Thyroid gland (tissue), 4 donors: ENCODE measurements at regions not wholly inside any gene's neighbourhood (a gene's known extent, or its start where the extent isn't known, plus 50 kb on each side); places are given as distances from the start of the nearest gene placed in this dataset.

Experiments
- DNase-seq, 2 donors: peaks; one replicate each; pipeline ENCODE4 v3.0.0-alpha.2; 2019
- H3K27ac ChIP-seq, 3 donors: fragments of 200-600 bp; sonication (generic); 1 replicate in 2 of 3; 2 replicates in 1 of 3; pipeline ENCODE4 v1.5.1; 2016 to 2019; ENCODE audit warnings: mild to moderate bottlenecking in 1 of 3, moderate library complexity in 1 of 3
- H3K27me3 ChIP-seq: fragments of 200-600 bp; sonication (generic); one replicate; pipeline ENCODE4 v1.5.1; 2019
- H3K36me3 ChIP-seq, 2 donors: fragments of 200-600 bp; sonication (generic); one replicate each; pipeline ENCODE4 v1.5.1; 2016 to 2019
- H3K4me1 ChIP-seq, 2 donors: fragments of 200-600 bp; sonication (generic); one replicate each; pipeline ENCODE4 v1.5.1; 2017 to 2019
- H3K4me3 ChIP-seq, 3 donors: fragments of 200-600 bp; sonication (generic); replicated peaks in 1 of 3; 1 replicate in 2 of 3; 2 replicates in 1 of 3; pipeline ENCODE4 v1.5.1; 2016; ENCODE audit warnings: mild to moderate bottlenecking in 1 of 3
- H3K9me3 ChIP-seq: fragments of 200-600 bp; sonication (generic); one replicate; pipeline ENCODE4 v1.5.1; 2017
- POLR2A ChIP-seq, 2 donors: fragments of 450-650 bp; IDR thresholded peaks; one replicate each; pipeline ENCODE4 v1.6.1; 2017; ENCODE audit warnings: antibody characterized with exemption in 2 of 2, mild to moderate bottlenecking in 2 of 2, moderate library complexity in 1 of 2
- WGBS, 2 donors: methylation state at CpG; one replicate each; pipeline ENCODE4 v1.1.5; 2017; 5-methylcytosine and 5-hydroxymethylcytosine counted together
- intact Hi-C: fragments of 100-400 bp; cut with DNase I; formaldehyde crosslinking; loops from one replicate; pipeline ENCODE4 v1.15.1; 2023
- TF ChIP-seq, protein P1 (sequence below), 6 experiments: fragments of 200-600 bp in 3 of 6; fragments of 450-650 bp in 3 of 6; sonication (generic) in 3 of 6; IDR thresholded peaks; one replicate each; pipeline ENCODE4 v1.5.1; 2016 to 2019; ENCODE audit warnings: antibody characterized with exemption in 6 of 6, mild to moderate bottlenecking in 2 of 6, inconsistent platforms in 1 of 6, moderate library complexity in 1 of 6

DNA sequence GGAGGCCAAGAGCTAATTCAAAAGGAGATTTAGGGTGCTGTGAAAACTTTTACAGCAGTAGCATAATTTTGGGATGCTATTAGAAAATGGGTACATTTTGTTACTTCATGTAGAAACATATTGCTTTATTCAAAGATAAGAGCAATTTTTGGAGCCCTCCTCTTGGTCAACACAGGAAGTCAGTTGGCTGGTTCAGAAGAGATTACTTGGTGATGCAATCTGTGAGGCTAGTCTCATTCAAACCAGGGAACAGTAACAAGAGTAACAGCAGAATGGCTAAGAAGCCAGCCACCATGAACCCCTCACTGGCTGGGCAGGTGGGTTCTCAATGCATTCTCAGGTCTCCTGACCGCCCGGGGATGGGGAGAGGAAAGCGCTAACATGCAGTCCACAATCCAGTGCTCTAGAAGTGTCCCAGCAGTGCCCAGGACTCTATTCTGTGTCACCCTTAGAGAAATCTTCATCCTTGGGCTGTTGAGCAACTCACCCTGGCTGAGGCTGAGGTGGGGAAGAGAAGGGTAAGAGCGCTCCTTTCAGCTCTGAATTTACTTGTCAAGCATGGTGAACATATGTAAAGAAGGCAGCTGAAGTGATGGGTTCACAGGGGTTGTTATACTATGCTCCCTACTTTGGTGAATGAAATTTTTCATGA is 262.2 kb upstream of the UBASH3B start:
- no peak for DNase-seq
- TF ChIP-seq POLR2A (IDR thresholded peaks at IDR 0.05) = no peak
- TF ChIP-seq, protein P1, sequence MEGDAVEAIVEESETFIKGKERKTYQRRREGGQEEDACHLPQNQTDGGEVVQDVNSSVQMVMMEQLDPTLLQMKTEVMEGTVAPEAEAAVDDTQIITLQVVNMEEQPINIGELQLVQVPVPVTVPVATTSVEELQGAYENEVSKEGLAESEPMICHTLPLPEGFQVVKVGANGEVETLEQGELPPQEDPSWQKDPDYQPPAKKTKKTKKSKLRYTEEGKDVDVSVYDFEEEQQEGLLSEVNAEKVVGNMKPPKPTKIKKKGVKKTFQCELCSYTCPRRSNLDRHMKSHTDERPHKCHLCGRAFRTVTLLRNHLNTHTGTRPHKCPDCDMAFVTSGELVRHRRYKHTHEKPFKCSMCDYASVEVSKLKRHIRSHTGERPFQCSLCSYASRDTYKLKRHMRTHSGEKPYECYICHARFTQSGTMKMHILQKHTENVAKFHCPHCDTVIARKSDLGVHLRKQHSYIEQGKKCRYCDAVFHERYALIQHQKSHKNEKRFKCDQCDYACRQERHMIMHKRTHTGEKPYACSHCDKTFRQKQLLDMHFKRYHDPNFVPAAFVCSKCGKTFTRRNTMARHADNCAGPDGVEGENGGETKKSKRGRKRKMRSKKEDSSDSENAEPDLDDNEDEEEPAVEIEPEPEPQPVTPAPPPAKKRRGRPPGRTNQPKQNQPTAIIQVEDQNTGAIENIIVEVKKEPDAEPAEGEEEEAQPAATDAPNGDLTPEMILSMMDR (IDR thresholded peaks at IDR 0.05) = no peak
- intact Hi-C loops = no loop called here
- H3K4me3 ChIP-seq = no peak overlapping the region
- H3K27ac ChIP-seq = no peak overlapping the region
- 96 to 98% methylated on average over 4 of the region's 4 CpGs for WGBS, 2 donors
- no peaks in the 10 kb centered on the region for H3K9me3 ChIP-seq
- H3K4me1 ChIP-seq = peaks cover 0 to 5% of the 10 kb centered on the region in 2 donors
- no peaks in the 10 kb centered on the region for H3K27me3 ChIP-seq
- H3K36me3 ChIP-seq = no peaks in the 10 kb centered on the region

DNA sequence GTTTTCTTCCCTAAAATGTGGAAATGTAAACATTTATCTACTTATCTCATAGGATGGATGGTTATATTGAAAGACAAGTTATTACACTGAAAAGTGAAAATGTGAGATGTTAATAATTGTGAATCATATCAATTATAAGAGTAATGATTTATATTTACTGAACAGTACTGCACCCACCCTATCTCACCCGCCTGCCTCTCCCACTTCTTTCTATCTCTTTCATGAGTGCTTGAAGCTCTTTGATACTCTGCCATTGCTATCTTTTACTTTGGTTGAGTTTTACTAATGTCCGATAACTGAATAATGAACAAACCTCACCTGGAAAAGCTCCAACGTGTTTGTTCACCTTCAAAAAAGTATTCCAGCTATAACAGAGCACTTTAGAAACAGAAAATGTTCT is 263.0 kb upstream of the UBASH3B start:
- Histone ChIP-seq H3K27me3 (no peaks in the 10 kb centered on the region), H3K4me3 (no peak overlapping the region), H3K36me3 (no peaks in the 10 kb centered on the region), H3K4me1 (peaks cover 0 to 5% of the 10 kb centered on the region in 2 donors), H3K27ac (no peak overlapping the region), H3K9me3 (no peaks in the 10 kb centered on the region)
- DNase-seq = no peak
- intact Hi-C loops = no loop called here
- TF ChIP-seq, protein P1 (IDR thresholded peaks at IDR 0.05) = no peak
- no peak for TF ChIP-seq POLR2A (IDR thresholded peaks at IDR 0.05)
- 84 to 87% methylated on average over 3 of the region's 3 CpGs for WGBS, 2 donors

GRCh38 chr11:122391049-122391448 is 264.5 kb upstream of the UBASH3B start:
- Histone ChIP-seq H3K9me3 (no peaks in the 10 kb centered on the region), H3K36me3 (no peaks in the 10 kb centered on the region), H3K4me3 (no peak overlapping the region), H3K27me3 (no peaks in the 10 kb centered on the region), H3K4me1 (peaks cover 0 to 5% of the 10 kb centered on the region in 2 donors), H3K27ac (no peak overlapping the region)
- intact Hi-C loops = no loop called here
- TF ChIP-seq, protein P1 (IDR thresholded peaks at IDR 0.05) = no peak
- TF ChIP-seq POLR2A (IDR thresholded peaks at IDR 0.05) = no peak
- DNase-seq = no peak

DNA sequence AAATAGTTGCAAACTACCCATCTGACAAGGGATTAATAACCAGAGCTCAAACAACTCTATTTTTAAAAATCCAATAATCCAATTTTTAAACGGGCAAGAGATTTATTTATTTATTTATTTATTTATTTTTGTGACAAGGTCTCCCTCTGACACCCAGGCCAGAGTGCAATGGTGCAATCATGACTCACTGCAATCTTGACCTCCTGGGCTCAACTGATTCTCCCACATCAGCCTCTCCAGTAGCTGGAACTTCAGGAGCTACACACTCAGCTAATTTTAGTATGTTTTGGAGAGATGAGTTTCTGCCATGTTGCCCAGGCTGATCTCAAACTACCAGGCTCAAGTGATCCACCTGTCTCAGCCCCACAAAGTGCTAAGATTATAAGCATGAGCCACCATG is 267.2 kb upstream of the BLID start:
- no peak for TF ChIP-seq POLR2A (IDR thresholded peaks at IDR 0.05)
- TF ChIP-seq, protein P1 (IDR thresholded peaks at IDR 0.05) = no peak

GRCh38 chr11:122375687-122376399 is 259.8 kb upstream of the BLID start:
- TF ChIP-seq, protein P1 (IDR thresholded peaks at IDR 0.05) = no peak
- no peak for TF ChIP-seq POLR2A (IDR thresholded peaks at IDR 0.05)
- no peaks in the 10 kb centered on the region for H3K9me3 ChIP-seq
- no peaks in the 10 kb centered on the region for H3K4me1 ChIP-seq
- intact Hi-C loops = no loop called here
- H3K27ac ChIP-seq = no peak overlapping the region
- H3K27me3 ChIP-seq = no peaks in the 10 kb centered on the region
- no peak for DNase-seq
- WGBS, 2 donors = 83 to 90% methylated on average over 4 of the region's 4 CpGs
- H3K4me3 ChIP-seq = no peak overlapping the region
- no peaks in the 10 kb centered on the region for H3K36me3 ChIP-seq

More for the DNA sequence above, 267.2 kb upstream of the BLID start:
- H3K4me1 ChIP-seq = no peaks in the 10 kb centered on the region
- no peak overlapping the region for H3K4me3 ChIP-seq
- H3K27ac ChIP-seq = no peak overlapping the region
- 87 to 93% methylated on average over 1 of the region's 1 CpG for WGBS, 2 donors
- intact Hi-C loops = no loop called here
- no peaks in the 10 kb centered on the region for H3K36me3 ChIP-seq
- no peak for DNase-seq
- H3K9me3 ChIP-seq = no peaks in the 10 kb centered on the region
- no peaks in the 10 kb centered on the region for H3K27me3 ChIP-seq
